Daoy (cell line): ENCODE measurements at regions not wholly inside any gene's neighbourhood (a gene's known extent, or its start where the extent isn't known, plus 50 kb on each side); places are given as distances from the start of the nearest gene placed in this dataset.

Experiments used
- DNase-seq: peaks from one replicate; pipeline ENCODE4 v3.0.0-alpha.2; 2015; ENCODE audit warnings: low read depth

- DNase-seq: no peak
Observed at GRCh38 chr4:145248502-145248901, 68.1 kb upstream of the OTUD4 start.

DNA sequence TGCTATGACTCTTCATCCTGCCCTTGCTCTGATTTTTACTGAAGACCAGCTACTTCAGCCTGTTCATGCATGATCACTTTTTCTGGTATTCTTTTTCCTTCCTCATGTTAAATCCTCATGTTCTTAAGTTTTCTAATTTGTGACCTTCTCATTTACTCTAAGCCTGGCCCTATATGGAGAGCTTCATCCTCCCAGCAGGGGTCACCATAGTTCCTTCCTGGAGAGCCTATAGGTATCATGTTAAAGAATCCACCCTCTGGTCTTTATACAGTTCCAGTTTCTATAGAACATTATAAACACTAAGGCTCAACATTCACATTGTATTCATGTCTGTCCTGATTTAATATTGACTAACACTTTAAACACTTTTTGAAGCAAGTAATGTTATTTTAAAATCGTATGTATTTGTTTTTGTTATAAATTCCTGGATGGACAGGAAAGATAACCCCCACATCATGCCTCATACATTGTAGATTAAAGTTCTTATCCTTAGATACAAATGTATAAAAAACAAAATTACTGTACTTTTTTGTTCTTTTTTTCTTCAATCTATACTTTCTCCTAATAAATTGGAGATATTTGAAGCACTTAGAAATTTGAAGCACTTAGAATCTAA is 53.8 kb upstream of the OTUD4 start:
- DNase-seq: peak; percentile 43

GRCh38 chr4:145231906-145232700 is 51.7 kb upstream of the OTUD4 start:
- no peak for DNase-seq

DNA sequence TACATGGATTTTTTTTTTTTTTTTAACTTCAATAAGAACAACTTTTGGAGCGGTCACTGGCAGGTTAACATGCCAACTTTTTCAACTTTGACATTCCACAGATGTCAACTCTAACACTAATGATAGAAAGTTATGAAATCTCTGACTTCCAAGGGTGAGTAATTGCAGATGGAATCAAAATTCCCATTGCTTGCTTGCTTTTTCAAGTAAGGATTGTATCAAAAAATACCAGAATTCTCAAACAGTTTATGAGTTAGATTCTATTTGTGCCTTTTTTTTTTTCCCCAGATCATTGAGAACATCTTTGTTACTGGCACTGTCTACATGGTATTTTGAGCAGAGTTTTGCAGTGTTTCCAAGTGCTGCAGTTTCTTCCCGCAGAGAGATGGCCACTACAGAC is 50.3 kb upstream of the OTUD4 start:
- no peak for DNase-seq
